OCI-LY1 (cell line): ENCODE measurements at regions not wholly inside any gene's neighbourhood (a gene's known extent, or its start where the extent isn't known, plus 50 kb on each side); places are given as distances from the start of the nearest gene placed in this dataset.

Source experiments
- CTCF ChIP-seq: fragments of 200-600 bp; sonication (generic), shearing (Covaris generic); IDR thresholded peaks from 2 replicates; pipeline ENCODE4 v1.5.1; 2017; ENCODE audit warnings: mild to moderate bottlenecking, antibody characterized with exemption, low read length, moderate library complexity, mixed read lengths
- EZH2 ChIP-seq: fragments of 200-600 bp; sonication (generic), shearing (Covaris generic); IDR thresholded peaks from 2 replicates; pipeline ENCODE4 v1.8.0; 2017; ENCODE audit warnings: borderline replicate concordance, mixed run types, mild to moderate bottlenecking, antibody characterized with exemption, low read length, moderate library complexity, mixed read lengths

- TF ChIP-seq CTCF: no peak
- no peak for TF ChIP-seq EZH2
These were observed 402.3 kb upstream of the CHD1 start for GRCh38 chr5:99331061-99331460.
